ENCODE measurements at regions not wholly inside any gene's neighbourhood (a gene's known extent, or its start where the extent isn't known, plus 50 kb on each side); places are given as distances from the start of the nearest gene placed in this dataset.

- Histone ChIP-seq H3K36me3 (no peaks in the 10 kb centered on the region), H3K9me3 (no peaks in the 10 kb centered on the region), H3K27me3 (peaks cover 6% of the 10 kb centered on the region), H3K4me3 (ENCODE audit: low read depth, low read length) (no peak overlapping the region), H3K4me1 (no peaks in the 10 kb centered on the region)
- no peak for DNase-seq
- TF ChIP-seq CTCF (IDR thresholded peaks at IDR 0.05; ENCODE audit: low read depth, low read length): no peak
These were observed 109.8 kb upstream of the ARID2 start for GRCh38 chr12:45619736-45620135.

- no peak overlapping the region for H3K4me3 ChIP-seq (ENCODE audit: low read depth, low read length)
- H3K9me3 ChIP-seq: no peaks in the 10 kb centered on the region
- TF ChIP-seq CTCF (IDR thresholded peaks at IDR 0.05; ENCODE audit: low read depth, low read length): no peak
- peaks cover 4% of the 10 kb centered on the region for H3K27me3 ChIP-seq
- H3K4me1 ChIP-seq: no peaks in the 10 kb centered on the region
- no peak for DNase-seq
- no peaks in the 10 kb centered on the region for H3K36me3 ChIP-seq
These were observed 107.8 kb upstream of the ARID2 start for GRCh38 chr12:45621703-45622102.

- H3K4me3 ChIP-seq (ENCODE audit: low read depth, low read length): no peak overlapping the region
- H3K9me3 ChIP-seq: no peaks in the 10 kb centered on the region
- peaks cover 5% of the 10 kb centered on the region for H3K27me3 ChIP-seq
- H3K36me3 ChIP-seq: no peaks in the 10 kb centered on the region
- TF ChIP-seq CTCF (IDR thresholded peaks at IDR 0.05; ENCODE audit: low read depth, low read length): no peak
- no peak for DNase-seq
- H3K4me1 ChIP-seq: no peaks in the 10 kb centered on the region
These were observed 107.1 kb upstream of the ARID2 start for GRCh38 chr12:45622210-45622937.

- no peak for DNase-seq
These were observed 106.3 kb upstream of the ARID2 start for GRCh38 chr12:45623221-45623620.

GRCh38 chr12:45623940-45624339 is 105.6 kb upstream of the ARID2 start:
- no peak overlapping the region for H3K4me3 ChIP-seq (ENCODE audit: low read depth, low read length)
- TF ChIP-seq CTCF (IDR thresholded peaks at IDR 0.05; ENCODE audit: low read depth, low read length): no peak
- H3K9me3 ChIP-seq: no peaks in the 10 kb centered on the region
- DNase-seq: no peak
- H3K4me1 ChIP-seq: no peaks in the 10 kb centered on the region
- no peaks in the 10 kb centered on the region for H3K36me3 ChIP-seq
- peaks cover 5% of the 10 kb centered on the region for H3K27me3 ChIP-seq

More at GRCh38 chr12:45623221-45623620, 106.3 kb upstream of the ARID2 start:
- Histone ChIP-seq H3K36me3 (no peaks in the 10 kb centered on the region), H3K9me3 (no peaks in the 10 kb centered on the region), H3K27me3 (peaks cover 5% of the 10 kb centered on the region), H3K4me3 (ENCODE audit: low read depth, low read length) (no peak overlapping the region), H3K4me1 (no peaks in the 10 kb centered on the region)
- no peak for TF ChIP-seq CTCF (IDR thresholded peaks at IDR 0.05; ENCODE audit: low read depth, low read length)

GRCh38 chr12:45626965-45627364 is 102.5 kb upstream of the ARID2 start:
- TF ChIP-seq CTCF (IDR thresholded peaks at IDR 0.05; ENCODE audit: low read depth, low read length): no peak
- H3K4me1 ChIP-seq: no peaks in the 10 kb centered on the region
- H3K9me3 ChIP-seq: no peaks in the 10 kb centered on the region
- no peaks in the 10 kb centered on the region for H3K36me3 ChIP-seq
- DNase-seq: no peak
- H3K27me3 ChIP-seq: peaks cover 7% of the 10 kb centered on the region
- no peak overlapping the region for H3K4me3 ChIP-seq (ENCODE audit: low read depth, low read length)

Measured in BE2C (cell line).